Glomerular visceral epithelial cell (primary cell): ENCODE measurements at regions not wholly inside any gene's neighbourhood (a gene's known extent, or its start where the extent isn't known, plus 50 kb on each side); places are given as distances from the start of the nearest gene placed in this dataset.

Experiments
- DNase-seq: peaks from one replicate; pipeline ENCODE4 v3.0.0-alpha.2; 2016; ENCODE audit errors: extremely low spot score

GRCh38 chr6:111957623-111958315, 84.5 kb upstream of the FYN start:
- DNase-seq: peak; percentile 27

- no peak for DNase-seq
Measured at GRCh38 chr6:111958534-111958933, 85.3 kb upstream of the FYN start.

GRCh38 chr6:111959766-111960165, 86.5 kb upstream of the FYN start:
- DNase-seq: no peak

GRCh38 chr6:111967131-111967530, 86.8 kb upstream of the CCN6 start:
- no peak for DNase-seq

- DNase-seq: no peak
Measured at GRCh38 chr6:111970426-111970825, 83.5 kb upstream of the CCN6 start.

- DNase-seq: no peak
Measured at GRCh38 chr6:111971181-111971841, 82.6 kb upstream of the CCN6 start.

GRCh38 chr6:111971866-111972532, 81.9 kb upstream of the CCN6 start:
- no peak for DNase-seq

GRCh38 chr6:111972745-111973117, 81.2 kb upstream of the CCN6 start:
- DNase-seq: no peak

- DNase-seq: peak; percentile 81
Measured at GRCh38 chr6:111973118-111973761, 80.7 kb upstream of the CCN6 start.

GRCh38 chr6:111973927-111974639, 79.8 kb upstream of the CCN6 start:
- DNase-seq: peak; percentile 47

GRCh38 chr6:111975466-111975865, 78.4 kb upstream of the CCN6 start:
- DNase-seq: no peak

GRCh38 chr6:111976139-111976538, 77.8 kb upstream of the CCN6 start:
- DNase-seq: no peak

GRCh38 chr6:111978532-111979149, 75.3 kb upstream of the CCN6 start:
- DNase-seq: no peak

- DNase-seq: no peak
Measured at GRCh38 chr6:111979633-111980032, 74.3 kb upstream of the CCN6 start.

- no peak for DNase-seq
Measured at GRCh38 chr6:111980143-111980542, 73.8 kb upstream of the CCN6 start.

GRCh38 chr6:111980971-111981840, 72.7 kb upstream of the CCN6 start:
- no peak for DNase-seq

- no peak for DNase-seq
Measured at GRCh38 chr6:111982681-111983080, 71.2 kb upstream of the CCN6 start.

GRCh38 chr6:111983193-111983592, 70.7 kb upstream of the CCN6 start:
- no peak for DNase-seq

GRCh38 chr6:111984081-111984480, 69.8 kb upstream of the CCN6 start:
- DNase-seq: no peak

GRCh38 chr6:111984516-111985201, 69.2 kb upstream of the CCN6 start:
- DNase-seq: no peak
